Parathyroid adenoma (tissue), 2 donors: ENCODE measurements at regions not wholly inside any gene's neighbourhood (a gene's known extent, or its start where the extent isn't known, plus 50 kb on each side); places are given as distances from the start of the nearest gene placed in this dataset.

ENCODE experiments used
- H2AFZ ChIP-seq: fragments of 300-600 bp; sonication (generic); one replicate; pipeline ENCODE4 v1.7.0; 2017; ENCODE audit warnings: antibody characterized with exemption, mild to moderate bottlenecking
- H3K27ac ChIP-seq: fragments of 300-600 bp; sonication (generic); one replicate; pipeline ENCODE4 v1.7.0; 2017
- H3K27me3 ChIP-seq: fragments of 300-600 bp; sonication (generic); one replicate; pipeline ENCODE4 v1.7.0; 2017; ENCODE audit warnings: low read length; ENCODE audit not compliant: control insufficient read depth, insufficient read depth
- H3K36me3 ChIP-seq: fragments of 300-600 bp; sonication (generic); one replicate; pipeline ENCODE4 v1.7.0; 2017; ENCODE audit warnings: low read length; ENCODE audit not compliant: control insufficient read depth, insufficient read depth
- H3K4me1 ChIP-seq: fragments of 300-600 bp; sonication (generic); one replicate; pipeline ENCODE4 v1.7.0; 2017; ENCODE audit warnings: control low read depth
- H3K4me2 ChIP-seq: fragments of 300-600 bp; sonication (generic); one replicate; pipeline ENCODE4 v1.7.0; 2017; ENCODE audit warnings: low read length
- H3K4me3 ChIP-seq: fragments of 300-600 bp; sonication (generic); one replicate; pipeline ENCODE4 v1.7.0; 2017; ENCODE audit warnings: low read depth, low read length
- H3K79me2 ChIP-seq: fragments of 300-600 bp; sonication (generic); one replicate; pipeline ENCODE4 v1.7.0; 2017; ENCODE audit warnings: control low read depth
- H3K9ac ChIP-seq: fragments of 300-600 bp; sonication (generic); one replicate; pipeline ENCODE4 v1.7.0; 2017; ENCODE audit warnings: mild to moderate bottlenecking
- H3K9me3 ChIP-seq: fragments of 300-600 bp; sonication (generic); one replicate; pipeline ENCODE4 v1.7.0; 2017; ENCODE audit warnings: low read length; ENCODE audit not compliant: control insufficient read depth
- CTCF ChIP-seq: fragments of 300-600 bp; sonication (generic); IDR thresholded peaks from one replicate; pipeline ENCODE4 v1.7.0; 2017; ENCODE audit warnings: antibody characterized with exemption, mild to moderate bottlenecking
- donor health status: primary hyperparathyroidism.

- Histone ChIP-seq H3K27me3 (no peaks in the 10 kb centered on the region), H3K4me1 (no peaks in the 10 kb centered on the region), H3K27ac (no peak overlapping the region), H3K4me3 (no peak overlapping the region), H3K79me2 (no peaks in the 10 kb centered on the region), H3K36me3 (no peaks in the 10 kb centered on the region), H2AFZ (no peak overlapping the region), H3K9me3 (no peaks in the 10 kb centered on the region), H3K4me2 (no peak overlapping the region), H3K9ac (no peak overlapping the region)
- TF ChIP-seq CTCF, result no peak
Observed at GRCh38 chrX:150223176-150224015, 139.7 kb upstream of the MAMLD1 start.

- Histone ChIP-seq H3K27me3 (no peaks in the 10 kb centered on the region), H3K9ac (no peak overlapping the region), H3K27ac (no peak overlapping the region), H3K79me2 (no peaks in the 10 kb centered on the region), H2AFZ (no peak overlapping the region), H3K4me1 (no peaks in the 10 kb centered on the region), H3K4me3 (no peak overlapping the region), H3K36me3 (no peaks in the 10 kb centered on the region), H3K4me2 (no peak overlapping the region), H3K9me3 (no peaks in the 10 kb centered on the region)
- no peak for TF ChIP-seq CTCF
Observed at GRCh38 chrX:150224676-150225075, 138.4 kb upstream of the MAMLD1 start.

- Histone ChIP-seq H3K4me3 (no peak overlapping the region), H3K4me1 (no peaks in the 10 kb centered on the region), H3K36me3 (no peaks in the 10 kb centered on the region), H3K9me3 (no peaks in the 10 kb centered on the region), H3K27me3 (no peaks in the 10 kb centered on the region), H3K4me2 (no peak overlapping the region), H3K27ac (no peak overlapping the region), H3K9ac (no peak overlapping the region), H3K79me2 (no peaks in the 10 kb centered on the region), H2AFZ (no peak overlapping the region)
- TF ChIP-seq CTCF, result no peak
Observed at GRCh38 chrX:150225266-150225665, 137.9 kb upstream of the MAMLD1 start.

GRCh38 chrX:150225756-150226155 lies 137.4 kb upstream of the MAMLD1 start:
- TF ChIP-seq CTCF, result no peak
- Histone ChIP-seq H3K4me3 (no peak overlapping the region), H3K4me1 (no peaks in the 10 kb centered on the region), H3K9ac (no peak overlapping the region), H3K9me3 (no peaks in the 10 kb centered on the region), H3K4me2 (no peak overlapping the region), H3K27ac (no peak overlapping the region), H3K27me3 (no peaks in the 10 kb centered on the region), H2AFZ (no peak overlapping the region), H3K36me3 (no peaks in the 10 kb centered on the region), H3K79me2 (no peaks in the 10 kb centered on the region)
